Stimulated activated CD4-positive, alpha-beta T cell treated with anti-CD3 and anti-CD28 coated beads, Interleukin-4, amount 100 ng/mL, for 1 hour (primary cell): ENCODE measurements at regions not wholly inside any gene's neighbourhood (a gene's known extent, or its start where the extent isn't known, plus 50 kb on each side); places are given as distances from the start of the nearest gene placed in this dataset.
"Not testable (repeated sequence)": the region's sequence is repeated elsewhere in the genome, so short reads cannot be mapped to it uniquely, and the experiment has no call there.

Experiments
- DNase-seq: peaks from one replicate; pipeline ENCODE4 v3.0.0-alpha.2; 2020

- DNase-seq = peak; percentile 39
Observed at GRCh38 chr22:22745225-22746060, 101.0 kb downstream of the GGTLC2 start.

GRCh38 chr22:22746061-22746962, 101.9 kb downstream of the GGTLC2 start:
- no peak for DNase-seq

GRCh38 chr22:22746963-22747933, 102.8 kb downstream of the GGTLC2 start:
- DNase-seq = no peak

GRCh38 chr22:22748297-22748743, 103.9 kb downstream of the GGTLC2 start:
- DNase-seq = peak; percentile 22

GRCh38 chr22:22748756-22749155, 104.3 kb downstream of the GGTLC2 start:
- no peak for DNase-seq

- no peak for DNase-seq
Observed at GRCh38 chr22:22749167-22749758, 104.8 kb downstream of the GGTLC2 start.

GRCh38 chr22:22750335-22751042, 106.1 kb downstream of the GGTLC2 start:
- DNase-seq = no peak

- no peak for DNase-seq
Observed at GRCh38 chr22:22751043-22751603, 106.7 kb downstream of the GGTLC2 start.

GRCh38 chr22:22752199-22752555, 107.8 kb downstream of the GGTLC2 start:
- DNase-seq = no peak

- DNase-seq = no peak
Observed at GRCh38 chr22:22752556-22753477, 108.4 kb downstream of the GGTLC2 start.

- DNase-seq = peak; percentile 78
Observed at GRCh38 chr22:22753526-22754267, 109.3 kb downstream of the GGTLC2 start.

- DNase-seq = no peak
Observed at GRCh38 chr22:22754268-22754657, 109.8 kb downstream of the GGTLC2 start.

- DNase-seq = no peak
Observed at GRCh38 chr22:22754961-22755777, 110.8 kb downstream of the GGTLC2 start.

- DNase-seq = no peak
Observed at GRCh38 chr22:22755778-22756100, 111.3 kb downstream of the GGTLC2 start.

GRCh38 chr22:22756109-22756508, 111.7 kb downstream of the GGTLC2 start:
- no peak for DNase-seq

GRCh38 chr22:22756551-22757201, 112.3 kb downstream of the GGTLC2 start:
- not testable (repeated sequence) for DNase-seq

GRCh38 chr22:22758101-22758807, 113.8 kb downstream of the GGTLC2 start:
- not testable (repeated sequence) for DNase-seq
